HEK293T (cell line): ENCODE measurements at regions not wholly inside any gene's neighbourhood (a gene's known extent, or its start where the extent isn't known, plus 50 kb on each side); places are given as distances from the start of the nearest gene placed in this dataset.

Experiments
- BHLHE40 ChIP-seq: fragments of 450-650 bp; IDR thresholded peaks from 2 replicates; pipeline ENCODE4 v1.6.1; 2016; ENCODE audit warnings: mild to moderate bottlenecking, moderate library complexity, borderline replicate concordance
- CTBP1 ChIP-seq: fragments of 450-650 bp; IDR thresholded peaks from 2 replicates; pipeline ENCODE4 v1.6.1; 2016; ENCODE audit warnings: borderline replicate concordance
- ELF4 ChIP-seq: fragments of 450-650 bp; IDR thresholded peaks from 2 replicates; pipeline ENCODE4 v1.6.1; 2017; ENCODE audit warnings: antibody characterized with exemption
- FOXA1 ChIP-seq: fragments of 450-650 bp; IDR thresholded peaks from 2 replicates; pipeline ENCODE4 v1.6.1; 2016; ENCODE audit warnings: mild to moderate bottlenecking
- FOXK2 ChIP-seq: fragments of 450-650 bp; IDR thresholded peaks from 2 replicates; pipeline ENCODE4 v1.6.1; 2016; ENCODE audit warnings: mild to moderate bottlenecking
- FOXM1 ChIP-seq: fragments of 450-650 bp; IDR thresholded peaks from 2 replicates; pipeline ENCODE4 v1.6.1; 2017; ENCODE audit warnings: mild to moderate bottlenecking, borderline replicate concordance
- HDGF ChIP-seq: fragments of 450-650 bp; IDR thresholded peaks from 2 replicates; pipeline ENCODE4 v1.6.1; 2017; ENCODE audit warnings: antibody characterized with exemption, borderline replicate concordance
- SP1 ChIP-seq: fragments of 450-650 bp; IDR thresholded peaks from 2 replicates; pipeline ENCODE4 v1.6.1; 2017
- SUZ12 ChIP-seq: fragments of 450-650 bp; IDR thresholded peaks from 2 replicates; pipeline ENCODE4 v1.6.1; 2016; ENCODE audit warnings: mild to moderate bottlenecking
- TARDBP ChIP-seq: fragments of 450-650 bp; IDR thresholded peaks from 2 replicates; pipeline ENCODE4 v1.6.1; 2016
- ZNF384 ChIP-seq: fragments of 450-650 bp; IDR thresholded peaks from 2 replicates; pipeline ENCODE4 v1.6.1; 2016
- TF ChIP-seq, protein P1 (sequence below): fragments of 450-650 bp; IDR thresholded peaks from 2 replicates; pipeline ENCODE4 v1.6.1; 2016

DNA sequence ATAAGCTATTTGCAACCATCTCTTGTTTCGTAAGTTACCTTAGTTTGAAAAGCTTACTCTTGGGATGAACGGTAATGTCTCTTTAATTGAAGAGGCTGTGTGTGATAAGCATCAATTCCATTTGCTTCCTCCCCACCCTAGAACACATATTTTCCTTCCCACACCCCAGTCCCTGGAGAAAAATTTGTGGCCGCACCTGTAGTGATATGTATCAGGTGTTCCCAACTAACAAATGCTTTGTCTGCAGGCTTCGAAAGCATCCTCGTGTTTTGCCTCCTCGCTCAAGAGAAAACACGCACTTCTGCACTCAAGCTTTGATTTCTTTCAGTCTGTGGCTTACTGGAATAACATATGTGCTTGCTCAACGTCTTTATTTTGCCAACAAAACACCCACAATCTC, 143.8 kb upstream of the OTUD4 start:
- TF ChIP-seq SP1 (no peak), FOXA1 (no peak), BHLHE40 (no peak), FOXM1 (no peak), TARDBP (no peak), ZNF384 (no peak), ELF4 (no peak), SUZ12 (no peak), CTBP1 (no peak), HDGF (no peak), FOXK2 (no peak)
- TF ChIP-seq, protein P1, sequence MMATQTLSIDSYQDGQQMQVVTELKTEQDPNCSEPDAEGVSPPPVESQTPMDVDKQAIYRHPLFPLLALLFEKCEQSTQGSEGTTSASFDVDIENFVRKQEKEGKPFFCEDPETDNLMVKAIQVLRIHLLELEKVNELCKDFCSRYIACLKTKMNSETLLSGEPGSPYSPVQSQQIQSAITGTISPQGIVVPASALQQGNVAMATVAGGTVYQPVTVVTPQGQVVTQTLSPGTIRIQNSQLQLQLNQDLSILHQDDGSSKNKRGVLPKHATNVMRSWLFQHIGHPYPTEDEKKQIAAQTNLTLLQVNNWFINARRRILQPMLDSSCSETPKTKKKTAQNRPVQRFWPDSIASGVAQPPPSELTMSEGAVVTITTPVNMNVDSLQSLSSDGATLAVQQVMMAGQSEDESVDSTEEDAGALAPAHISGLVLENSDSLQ, result no peak
